HCT116 (cell line): ENCODE measurements at regions not wholly inside any gene's neighbourhood (a gene's known extent, or its start where the extent isn't known, plus 50 kb on each side); places are given as distances from the start of the nearest gene placed in this dataset.

ENCODE experiments used
- ATAC-seq: fragments of 200-7000 bp; cut with Tn5 transposase; 2 replicates; pipeline ENCODE4 v1.9.1; 2020; ENCODE audit warnings: mild to moderate bottlenecking, moderate library complexity
- BruUV-seq: library from RNA; stranded (reverse); fragments of 400-500 nt; replicated peaks from 2 replicates; lab custom pipeline; 2021; lab: Mats Ljungman, UMichigan
- CTCF ChIA-PET: fragments of 300-600 bp; sonication (Branson Sonifier 250); formaldehyde crosslinking; loops from one replicate; lab custom pipeline; 2021; ENCODE audit warnings: antibody characterized with exemption; lab: Charles Lee
- POLR2A ChIA-PET: fragments of 300-600, 350-600 bp; sonication (Branson Sonifier 250); formaldehyde crosslinking; loops from one replicate; lab custom pipeline; 2021; ENCODE audit warnings: antibody characterized with exemption; lab: Charles Lee
- RAD21 ChIA-PET, 2 experiments: fragments of 300-600 bp; sonication (Branson Sonifier 250); formaldehyde crosslinking; loops; one replicate each; lab custom pipeline; 2023; ENCODE audit warnings: low total read pairs in 2 of 2; ENCODE audit not compliant: uncharacterized antibody in 2 of 2, unreplicated experiment in 2 of 2, low non-redundant PET in 1 of 2; lab: Charles Lee
- DNase-seq: peaks from one replicate; pipeline ENCODE4 v3.0.0-alpha.2; 2010; ENCODE audit warnings: low read depth, low spot score
- H2AFZ ChIP-seq: fragments of 200-600 bp; shearing (Covaris generic), sonication (generic); 2 replicates; pipeline ENCODE4 v1.6.1; 2017; ENCODE audit warnings: low read depth, mixed run types, mixed read lengths, antibody characterized with exemption, low read length; ENCODE audit not compliant: poor library complexity, severe bottlenecking
- H3K27ac ChIP-seq: 2 replicates; pipeline ENCODE4 v1.5.1; 2012; ENCODE audit warnings: low read depth, low read length
- H3K27me3 ChIP-seq: fragments of 200-600 bp; sonication (generic); 2 replicates; pipeline ENCODE4 v1.6.1; 2016; ENCODE audit warnings: mixed run types, low read length, mixed read lengths; ENCODE audit not compliant: insufficient read depth
- H3K36me3 ChIP-seq, 2 experiments: fragments of 200-500 bp in 1 of 2; fragments of 200-600 bp in 1 of 2; sonication (Bioruptor generic) in 1 of 2; sonication (generic) in 1 of 2; 2 replicates each; pipeline versions ENCODE4 v1.5.1 to v1.6.1; 2014 to 2016; ENCODE audit warnings: low read length in 2 of 2, inconsistent platforms in 1 of 2, mixed read lengths in 1 of 2, mixed run types in 1 of 2; ENCODE audit not compliant: insufficient read depth in 2 of 2, control insufficient read depth in 1 of 2
- H3K4me1 ChIP-seq, 2 experiments: fragments of 200-600 bp in 1 of 2; sonication (generic) in 1 of 2; 2 replicates each; pipeline versions ENCODE4 v1.5.1 to v1.6.1; 2012 to 2017; ENCODE audit warnings: low read length in 2 of 2, inconsistent platforms in 1 of 2, mild to moderate bottlenecking in 1 of 2, mixed read lengths in 1 of 2, mixed run types in 1 of 2, moderate library complexity in 1 of 2; ENCODE audit not compliant: insufficient read depth in 2 of 2, control insufficient read depth in 1 of 2
- H3K4me2 ChIP-seq: fragments of 200-600 bp; sonication (generic); 2 replicates; pipeline ENCODE4 v1.6.1; 2017; ENCODE audit warnings: mixed run types, low read length, mixed read lengths
- H3K4me3 ChIP-seq, 2 experiments: fragments of 200-600 bp in 1 of 2; sonication (generic) in 1 of 2; replicated peaks in 1 of 2; 2 replicates each; pipeline ENCODE4 v1.5.1; 2011 to 2016; ENCODE audit warnings: low read length in 2 of 2, control low read depth in 1 of 2, low read depth in 1 of 2, mild to moderate bottlenecking in 1 of 2, mixed read lengths in 1 of 2, mixed run types in 1 of 2
- H3K79me2 ChIP-seq: fragments of 200-600 bp; sonication (generic); 2 replicates; pipeline ENCODE4 v1.6.1; 2017; ENCODE audit warnings: mild to moderate bottlenecking, mixed run types, low read length, moderate library complexity, mixed read lengths; ENCODE audit not compliant: insufficient read depth
- H3K9ac ChIP-seq: fragments of 200-600 bp; sonication (generic); 2 replicates; pipeline ENCODE4 v1.6.1; 2016; ENCODE audit warnings: low read length, mixed read lengths
- H3K9me2 ChIP-seq: fragments of 200-600 bp; sonication (generic), shearing (Covaris generic); 2 replicates; pipeline ENCODE4 v1.6.1; 2017; ENCODE audit warnings: mixed run types, mild to moderate bottlenecking, moderate library complexity; ENCODE audit not compliant: insufficient read depth
- H3K9me3 ChIP-seq, 2 experiments: fragments of 200-500 bp in 1 of 2; fragments of 200-600 bp in 1 of 2; sonication (Bioruptor generic) in 1 of 2; sonication (generic) in 1 of 2; 2 replicates each; pipeline ENCODE4 v1.6.1; 2014 to 2017; ENCODE audit warnings: low read length in 2 of 2, mixed read lengths in 2 of 2, inconsistent platforms in 1 of 2, low read depth in 1 of 2, mild to moderate bottlenecking in 1 of 2, mixed run types in 1 of 2, moderate library complexity in 1 of 2; ENCODE audit not compliant: control insufficient read depth in 1 of 2, insufficient read depth in 1 of 2
- H4K20me1 ChIP-seq: fragments of 200-600 bp; sonication (generic), shearing (Covaris generic); 2 replicates; pipeline ENCODE4 v1.6.1; 2017; ENCODE audit warnings: mixed run types, mild to moderate bottlenecking, moderate library complexity; ENCODE audit not compliant: insufficient read depth
- EZH2phosphoT487 ChIP-seq: fragments of 200-600 bp; IDR thresholded peaks from 2 replicates; pipeline ENCODE4 v1.6.1; 2018; ENCODE audit warnings: antibody characterized with exemption, borderline replicate concordance
- MAX ChIP-seq: IDR thresholded peaks from 2 replicates; pipeline ENCODE4 v1.6.1; 2012
- POLR2A ChIP-seq: IDR thresholded peaks from 2 replicates; pipeline ENCODE4 v1.7.0; 2011; ENCODE audit warnings: borderline replicate concordance; ENCODE audit not compliant: insufficient read depth, insufficient read length; ENCODE audit errors: extremely low read depth
- RAD21 ChIP-seq: IDR thresholded peaks from 2 replicates; pipeline ENCODE4 v1.6.1; 2012; ENCODE audit warnings: low read depth, mild to moderate bottlenecking
- YY1 ChIP-seq: IDR thresholded peaks from 2 replicates; pipeline ENCODE4 v1.6.1; 2011; ENCODE audit warnings: low read length, low read depth, moderate library complexity, mild to moderate bottlenecking; ENCODE audit not compliant: insufficient replicate concordance; ENCODE audit errors: extremely low read depth
- intact Hi-C: fragments of 100-400 bp; cut with micrococcal nuclease; formaldehyde crosslinking; loops from 2 replicates; pipeline ENCODE4 v1.10.0; 2022
- TF ChIP-seq, protein P1 (sequence below): IDR thresholded peaks from 2 replicates; pipeline ENCODE4 v1.6.1; 2011; ENCODE audit warnings: mild to moderate bottlenecking, low read length, moderate library complexity; ENCODE audit not compliant: insufficient replicate concordance; ENCODE audit errors: extremely low read depth

GRCh38 chr17:65430209-65430833 lies 131.1 kb downstream of the AXIN2 start:
- Histone ChIP-seq H3K79me2 (no peaks in the 10 kb centered on the region), H3K27me3 (no peaks in the 10 kb centered on the region), H3K36me3 (no peaks in the 10 kb centered on the region), H3K9me2 (no peaks in the 10 kb centered on the region), H3K4me3 (no peak overlapping the region), H3K9ac (no peak overlapping the region), H3K27ac (no peak overlapping the region), H3K9me3 (peaks cover 0 to 7% of the 10 kb centered on the region in 2 experiments; a peak in 2 of 4 replicates)
- DNase-seq, result no peak
- intact Hi-C loops, result no loop called here
- ChIA-PET RAD21 (no interaction called here), POLR2A (no interaction called here), CTCF (no interaction called here)
- TF ChIP-seq YY1 (no peak), EZH2phosphoT487 (no peak), RAD21 (no peak), MAX (no peak), POLR2A (no peak)
- TF ChIP-seq, protein P1, sequence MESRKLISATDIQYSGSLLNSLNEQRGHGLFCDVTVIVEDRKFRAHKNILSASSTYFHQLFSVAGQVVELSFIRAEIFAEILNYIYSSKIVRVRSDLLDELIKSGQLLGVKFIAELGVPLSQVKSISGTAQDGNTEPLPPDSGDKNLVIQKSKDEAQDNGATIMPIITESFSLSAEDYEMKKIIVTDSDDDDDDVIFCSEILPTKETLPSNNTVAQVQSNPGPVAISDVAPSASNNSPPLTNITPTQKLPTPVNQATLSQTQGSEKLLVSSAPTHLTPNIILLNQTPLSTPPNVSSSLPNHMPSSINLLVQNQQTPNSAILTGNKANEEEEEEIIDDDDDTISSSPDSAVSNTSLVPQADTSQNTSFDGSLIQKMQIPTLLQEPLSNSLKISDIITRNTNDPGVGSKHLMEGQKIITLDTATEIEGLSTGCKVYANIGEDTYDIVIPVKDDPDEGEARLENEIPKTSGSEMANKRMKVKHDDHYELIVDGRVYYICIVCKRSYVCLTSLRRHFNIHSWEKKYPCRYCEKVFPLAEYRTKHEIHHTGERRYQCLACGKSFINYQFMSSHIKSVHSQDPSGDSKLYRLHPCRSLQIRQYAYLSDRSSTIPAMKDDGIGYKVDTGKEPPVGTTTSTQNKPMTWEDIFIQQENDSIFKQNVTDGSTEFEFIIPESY, result no peak
- TF ChIP-seq, all 23 proteins: peak for 0
- ATAC-seq, result no peak
- Histone ChIP-seq H2AFZ (no peak overlapping the region), H4K20me1 (no peaks in the 10 kb centered on the region), H3K4me1 (peaks cover 19 to 21% of the 10 kb centered on the region in 2 experiments), H3K4me2 (no peak overlapping the region)
- BruUV-seq, result no TSS peak
